Tibial nerve (tissue), 3 donors: ENCODE measurements at regions not wholly inside any gene's neighbourhood (a gene's known extent, or its start where the extent isn't known, plus 50 kb on each side); places are given as distances from the start of the nearest gene placed in this dataset.

Experiments
- CTCF ChIP-seq, 5 experiments: fragments of 200-600 bp in 3 of 5; fragments of 450-650 bp in 2 of 5; sonication (generic) in 3 of 5; IDR thresholded peaks; one replicate each; pipeline ENCODE4 v1.5.1; 2016 to 2019; ENCODE audit warnings: antibody characterized with exemption in 5 of 5, mild to moderate bottlenecking in 3 of 5, moderate library complexity in 2 of 5
- POLR2A ChIP-seq, 2 donors: fragments of 450-650 bp; IDR thresholded peaks; one replicate each; pipeline ENCODE4 v1.6.1; 2017; ENCODE audit warnings: antibody characterized with exemption in 2 of 2, mild to moderate bottlenecking in 2 of 2, moderate library complexity in 2 of 2

GRCh38 chr5:160174780-160175437 is 54.4 kb upstream of the FABP6 start:
- TF ChIP-seq CTCF (IDR thresholded peaks at IDR 0.05) = no peak
- no peak for TF ChIP-seq POLR2A (IDR thresholded peaks at IDR 0.05)
